Neuronal stem cell (in vitro differentiated cells): ENCODE measurements at regions not wholly inside any gene's neighbourhood (a gene's known extent, or its start where the extent isn't known, plus 50 kb on each side); places are given as distances from the start of the nearest gene placed in this dataset.

Experiments used
- DNase-seq: peaks from one replicate; pipeline ENCODE4 v3.0.0-alpha.2; 2013; ENCODE audit warnings: low spot score
- H2AFZ ChIP-seq: one replicate; pipeline ENCODE4 v1.6.1; 2013; ENCODE audit warnings: mild to moderate bottlenecking, low read length, inconsistent platforms
- H2AK5ac ChIP-seq: 2 replicates; pipeline ENCODE4 v1.6.1; 2013; ENCODE audit warnings: low read depth, mild to moderate bottlenecking, inconsistent platforms, low read length, moderate library complexity, mixed read lengths
- H2BK120ac ChIP-seq: 2 replicates; pipeline ENCODE4 v1.6.1; 2013; ENCODE audit warnings: low read depth, mild to moderate bottlenecking, inconsistent platforms, low read length, moderate library complexity, mixed read lengths
- H2BK12ac ChIP-seq: one replicate; pipeline ENCODE4 v1.6.1; 2013; ENCODE audit warnings: low read length, inconsistent platforms
- H2BK15ac ChIP-seq: 2 replicates; pipeline ENCODE4 v1.6.1; 2013; ENCODE audit warnings: mild to moderate bottlenecking, low read length, inconsistent platforms, mixed read lengths
- H2BK5ac ChIP-seq: one replicate; pipeline ENCODE4 v1.6.1; 2013; ENCODE audit warnings: inconsistent platforms, mild to moderate bottlenecking, low read length, moderate library complexity
- H3K14ac ChIP-seq: one replicate; pipeline ENCODE4 v1.6.1; 2013; ENCODE audit warnings: low read length, inconsistent platforms
- H3K18ac ChIP-seq: 2 replicates; pipeline ENCODE4 v1.6.1; 2013; ENCODE audit warnings: low read length, inconsistent platforms
- H3K23ac ChIP-seq: 2 replicates; pipeline ENCODE4 v1.6.1; 2013; ENCODE audit warnings: low read depth, mild to moderate bottlenecking, mixed read lengths, low read length, inconsistent platforms; ENCODE audit not compliant: poor library complexity
- H3K27ac ChIP-seq: replicated peaks from 3 replicates; pipeline ENCODE4 v1.5.1; 2013; ENCODE audit warnings: low read length, inconsistent platforms
- H3K27me3 ChIP-seq, 3 experiments: 2 replicates each; pipeline ENCODE4 v1.6.1; 2013; ENCODE audit warnings: low read length in 3 of 3, mild to moderate bottlenecking in 2 of 3, inconsistent platforms in 1 of 3, low read depth in 1 of 3, mixed read lengths in 1 of 3, moderate library complexity in 1 of 3; ENCODE audit not compliant: control insufficient read depth in 3 of 3, insufficient read depth in 3 of 3
- H3K36me3 ChIP-seq, 2 donors: replicated peaks in 1 of 2; 2 replicates each; pipeline ENCODE4 v1.6.1; 2013; ENCODE audit warnings: low read length in 2 of 2; ENCODE audit not compliant: control insufficient read depth in 2 of 2, insufficient read depth in 2 of 2
- H3K4ac ChIP-seq: 2 replicates; pipeline ENCODE4 v1.6.1; 2013; ENCODE audit warnings: inconsistent platforms, mild to moderate bottlenecking, low read length, moderate library complexity
- H3K4me1 ChIP-seq, 2 donors: 1 replicate in 1 of 2; 2 replicates in 1 of 2; pipeline ENCODE4 v1.6.1; 2013; ENCODE audit warnings: low read length in 2 of 2, low read depth in 1 of 2; ENCODE audit not compliant: control insufficient read depth in 2 of 2, insufficient read depth in 1 of 2
- H3K4me2 ChIP-seq: one replicate; pipeline ENCODE4 v1.6.1; 2013; ENCODE audit warnings: mild to moderate bottlenecking, low read length, inconsistent platforms; ENCODE audit not compliant: insufficient read depth, poor library complexity, severe bottlenecking
- H3K4me3 ChIP-seq, 2 donors: 2 replicates each; pipeline ENCODE4 v1.5.1; 2013; ENCODE audit warnings: low read length in 2 of 2, mild to moderate bottlenecking in 2 of 2, inconsistent platforms in 1 of 2, moderate library complexity in 1 of 2
- H3K79me1 ChIP-seq: one replicate; pipeline ENCODE4 v1.6.1; 2013; ENCODE audit warnings: low read depth, mild to moderate bottlenecking, inconsistent platforms, low read length, moderate library complexity
- H3K9ac ChIP-seq: one replicate; pipeline ENCODE4 v1.6.1; 2013; ENCODE audit warnings: mild to moderate bottlenecking, low read depth, low read length, inconsistent platforms; ENCODE audit not compliant: poor library complexity
- H3K9me3 ChIP-seq, 2 donors: replicated peaks in 1 of 2; 2 replicates each; pipeline versions ENCODE3 to v1.6.1; 2013; ENCODE audit warnings: low read length in 2 of 2, mild to moderate bottlenecking in 2 of 2, inconsistent platforms in 1 of 2, low read depth in 1 of 2, mixed read lengths in 1 of 2, moderate library complexity in 1 of 2; ENCODE audit not compliant: control insufficient read depth in 2 of 2, insufficient read depth in 1 of 2
- H4K8ac ChIP-seq: one replicate; pipeline ENCODE4 v1.6.1; 2013; ENCODE audit warnings: low read depth, mild to moderate bottlenecking, inconsistent platforms, low read length, moderate library complexity
- H4K91ac ChIP-seq: one replicate; pipeline ENCODE4 v1.6.1; 2013; ENCODE audit warnings: low read length, low read depth, mild to moderate bottlenecking, inconsistent platforms; ENCODE audit not compliant: poor library complexity
- WGBS, 2 donors: extraction: QIAGEN DNeasy Blood & Tissue Kit; methylation state at CpG; one replicate each; pipeline ENCODE4 v1.1.7; 2013; ENCODE audit warnings: missing lambda C conversion rate in 2 of 2, mixed read lengths in 1 of 2; ENCODE audit not compliant: insufficient read length in 2 of 2, insufficient replicate concordance in 1 of 2; ENCODE audit errors: extremely low coverage in 2 of 2; 5-methylcytosine and 5-hydroxymethylcytosine counted together

DNA sequence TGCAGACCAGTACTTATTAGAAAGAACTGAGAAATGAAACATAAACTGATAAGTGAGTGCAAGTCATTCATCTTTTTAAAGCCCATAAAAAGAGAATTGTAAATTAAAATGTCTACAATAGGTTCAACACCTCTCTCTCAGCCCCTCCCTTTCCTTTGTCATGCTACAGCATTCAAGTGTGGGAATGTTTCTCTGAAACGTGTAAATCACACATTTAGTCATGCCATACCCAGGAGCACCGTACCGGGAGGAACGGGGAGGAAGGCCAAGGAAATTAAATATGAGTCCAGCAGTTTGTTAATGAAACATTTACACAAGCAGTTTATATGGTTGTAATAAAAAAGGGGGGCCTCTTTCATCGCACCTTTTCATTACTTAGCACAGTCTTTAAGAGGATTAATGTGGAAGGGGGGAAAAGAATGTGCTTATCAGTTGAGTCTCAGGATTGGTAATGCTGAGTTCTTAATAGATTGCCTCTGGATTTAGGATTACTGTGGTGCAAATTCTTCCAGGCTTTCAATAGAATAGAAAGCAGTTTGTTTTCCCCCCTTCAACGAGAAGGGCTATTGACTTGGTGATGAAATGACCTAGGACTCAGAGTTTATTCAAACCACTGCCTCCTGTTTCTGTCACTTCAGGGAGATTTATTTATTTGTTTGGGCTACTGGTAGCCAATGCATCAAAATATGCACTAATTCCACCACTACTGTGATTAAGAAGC, 176.0 kb upstream of the ZNF608 start:
- Histone ChIP-seq H3K79me1 (no peaks in the 10 kb centered on the region), H3K4me2 (no peak overlapping the region), H2BK15ac (no peak overlapping the region), H2BK12ac (no peak overlapping the region), H3K4me3 (no peak overlapping the region), H3K14ac (no peak overlapping the region), H2AFZ (no peak overlapping the region), H3K9ac (no peak overlapping the region), H2BK120ac (no peak overlapping the region), H3K27me3 (no peaks in the 10 kb centered on the region), H2AK5ac (no peak overlapping the region), H2BK5ac (no peak overlapping the region), H3K27ac (peak overlapping the region; percentile 90), H3K23ac (no peak overlapping the region), H3K9me3 (no peaks in the 10 kb centered on the region), H3K36me3 (no peaks in the 10 kb centered on the region), H3K4me1 (peaks cover 13 to 54% of the 10 kb centered on the region in 2 donors), H4K91ac (no peak overlapping the region), H4K8ac (no peak overlapping the region), H3K18ac (no peak overlapping the region), H3K4ac (no peak overlapping the region)
- no peak for DNase-seq
- WGBS, 2 donors: no CpG with 5 or more reads among the region's 6 CpGs

DNA sequence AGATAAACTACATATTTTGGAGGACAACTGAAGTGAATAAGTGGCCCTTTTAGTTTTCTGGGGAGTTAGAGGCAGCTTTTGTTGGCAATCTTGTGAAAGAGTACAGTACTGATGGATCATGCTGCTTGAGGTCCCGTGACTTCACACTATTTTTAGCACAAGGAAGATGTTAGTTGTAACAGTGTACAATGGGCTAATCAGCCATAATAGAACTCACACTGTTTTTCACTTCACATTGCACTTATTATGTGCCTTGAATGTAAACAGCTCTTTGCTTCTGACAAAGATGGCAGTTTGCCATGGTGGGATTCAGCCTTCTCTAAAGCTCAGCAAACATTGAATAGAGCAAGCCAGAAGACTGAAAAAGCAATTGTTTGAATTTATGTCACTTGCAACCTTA, 176.7 kb upstream of the ZNF608 start:
- DNase-seq: no peak
- Histone ChIP-seq H2BK12ac (no peak overlapping the region), H3K18ac (no peak overlapping the region), H3K27ac (peak overlapping the region; percentile 90), H2BK5ac (no peak overlapping the region), H3K79me1 (no peaks in the 10 kb centered on the region), H3K4me3 (no peak overlapping the region), H2BK120ac (no peak overlapping the region), H3K4me2 (no peak overlapping the region), H3K27me3 (no peaks in the 10 kb centered on the region), H3K9ac (no peak overlapping the region), H3K23ac (no peak overlapping the region), H3K14ac (no peak overlapping the region), H4K91ac (no peak overlapping the region), H3K4ac (no peak overlapping the region), H2AFZ (no peak overlapping the region), H3K9me3 (no peaks in the 10 kb centered on the region), H3K4me1 (peaks cover 13 to 54% of the 10 kb centered on the region in 2 donors), H4K8ac (no peak overlapping the region), H2BK15ac (no peak overlapping the region), H2AK5ac (no peak overlapping the region), H3K36me3 (no peaks in the 10 kb centered on the region)
- no CpG with 5 or more reads among the region's 1 CpG for WGBS, 2 donors

- H2BK15ac ChIP-seq: no peak overlapping the region
- no peak for DNase-seq
- H4K8ac ChIP-seq: no peak overlapping the region
- no peaks in the 10 kb centered on the region for H3K27me3 ChIP-seq
- no peak overlapping the region for H2BK5ac ChIP-seq
- no CpG with 5 or more reads among the region's 1 CpG for WGBS, 2 donors
- no peak overlapping the region for H2BK120ac ChIP-seq
- no peak overlapping the region for H2BK12ac ChIP-seq
- no peaks in the 10 kb centered on the region for H3K79me1 ChIP-seq
- H3K36me3 ChIP-seq: no peaks in the 10 kb centered on the region
- no peak overlapping the region for H2AFZ ChIP-seq
- no peaks in the 10 kb centered on the region for H3K9me3 ChIP-seq
- H2AK5ac ChIP-seq: no peak overlapping the region
- H3K4me2 ChIP-seq: no peak overlapping the region
- H3K4me1 ChIP-seq: peaks cover 13 to 40% of the 10 kb centered on the region in 2 donors
- no peak overlapping the region for H3K4me3 ChIP-seq
- no peak overlapping the region for H3K9ac ChIP-seq
- no peak overlapping the region for H3K14ac ChIP-seq
- no peak overlapping the region for H4K91ac ChIP-seq
- H3K4ac ChIP-seq: no peak overlapping the region
- no peak overlapping the region for H3K18ac ChIP-seq
- H3K27ac ChIP-seq: no peak overlapping the region
- no peak overlapping the region for H3K23ac ChIP-seq
Measured at GRCh38 chr5:124924729-124925128, 178.3 kb upstream of the ZNF608 start.

- H2BK12ac ChIP-seq: no peak overlapping the region
- no peak overlapping the region for H2AFZ ChIP-seq
- H2BK5ac ChIP-seq: no peak overlapping the region
- no peak overlapping the region for H3K9ac ChIP-seq
- no peak overlapping the region for H3K14ac ChIP-seq
- no peak overlapping the region for H4K8ac ChIP-seq
- no peaks in the 10 kb centered on the region for H3K79me1 ChIP-seq
- no peak overlapping the region for H3K4ac ChIP-seq
- no peaks in the 10 kb centered on the region for H3K9me3 ChIP-seq
- H4K91ac ChIP-seq: no peak overlapping the region
- H3K4me2 ChIP-seq: no peak overlapping the region
- no peak overlapping the region for H2BK15ac ChIP-seq
- no peaks in the 10 kb centered on the region for H3K27me3 ChIP-seq
- H3K27ac ChIP-seq: no peak overlapping the region
- H3K18ac ChIP-seq: no peak overlapping the region
- H3K4me1 ChIP-seq: peaks cover 8 to 10% of the 10 kb centered on the region in 2 donors
- no peak overlapping the region for H2BK120ac ChIP-seq
- H2AK5ac ChIP-seq: no peak overlapping the region
- no CpG with 5 or more reads among the region's 3 CpGs for WGBS, 2 donors
- H3K4me3 ChIP-seq: no peak overlapping the region
- H3K23ac ChIP-seq: no peak overlapping the region
- peaks cover 0 to 1% of the 10 kb centered on the region in 2 donors for H3K36me3 ChIP-seq
- DNase-seq: no peak
Measured at GRCh38 chr5:124927735-124928134, 181.3 kb upstream of the ZNF608 start.
